Glutamatergic neuron (in vitro differentiated cells): ENCODE measurements at regions not wholly inside any gene's neighbourhood (a gene's known extent, or its start where the extent isn't known, plus 50 kb on each side); places are given as distances from the start of the nearest gene placed in this dataset.

ENCODE experiments used
- DNase-seq: peaks from one replicate; pipeline ENCODE4 v3.0.0; 2022
- H3K27ac Mint-ChIP-seq: one replicate; pipeline ENCODE4 v1.8.0; 2020; ENCODE audit warnings: mild to moderate bottlenecking, mixed read lengths, inconsistent platforms; ENCODE audit not compliant: unreplicated experiment
- H3K27me3 Mint-ChIP-seq: one replicate; pipeline ENCODE4 v1.8.0; 2020; ENCODE audit warnings: mild to moderate bottlenecking, moderate library complexity, mixed read lengths, inconsistent platforms; ENCODE audit not compliant: unreplicated experiment
- H3K36me3 Mint-ChIP-seq: one replicate; pipeline ENCODE4 v1.8.0; 2020; ENCODE audit warnings: mild to moderate bottlenecking, mixed read lengths, inconsistent platforms; ENCODE audit not compliant: unreplicated experiment
- H3K4me1 Mint-ChIP-seq: one replicate; pipeline ENCODE4 v1.8.0; 2020; ENCODE audit warnings: mild to moderate bottlenecking, low read depth, mixed read lengths, inconsistent platforms; ENCODE audit not compliant: unreplicated experiment
- H3K4me3 Mint-ChIP-seq: one replicate; pipeline ENCODE4 v1.8.0; 2020; ENCODE audit warnings: mild to moderate bottlenecking, mixed read lengths, inconsistent platforms; ENCODE audit not compliant: unreplicated experiment
- H3K9me3 Mint-ChIP-seq: one replicate; pipeline ENCODE4 v1.8.0; 2020; ENCODE audit warnings: mild to moderate bottlenecking, moderate library complexity, mixed read lengths, inconsistent platforms; ENCODE audit not compliant: unreplicated experiment
- CTCF ChIP-seq: fragments of 200-600 bp; sonication (generic); IDR thresholded peaks from one replicate; pipeline ENCODE4 v1.5.0; 2021; ENCODE audit not compliant: partially characterized antibody, unreplicated experiment

- peaks cover 4% of the 10 kb centered on the region for H3K9me3 Mint-ChIP-seq
- no peak overlapping the region for H3K27ac Mint-ChIP-seq
- no peaks in the 10 kb centered on the region for H3K36me3 Mint-ChIP-seq
- no peak for TF ChIP-seq CTCF
- H3K27me3 Mint-ChIP-seq, result peaks cover 1% of the 10 kb centered on the region
- H3K4me3 Mint-ChIP-seq, result no peak overlapping the region
- peaks cover 10% of the 10 kb centered on the region for H3K4me1 Mint-ChIP-seq
- DNase-seq, result no peak
These were observed 50.0 kb upstream of the HGF start for GRCh38 chr7:81819861-81820260.
